Hepatocyte (in vitro differentiated cells): ENCODE measurements at regions not wholly inside any gene's neighbourhood (a gene's known extent, or its start where the extent isn't known, plus 50 kb on each side); places are given as distances from the start of the nearest gene placed in this dataset.
"Not testable (repeated sequence)": the region's sequence is repeated elsewhere in the genome, so short reads cannot be mapped to it uniquely, and the experiment has no call there.

Source experiments
- EZH2 ChIP-seq: fragments of 200-600 bp; sonication (generic); IDR thresholded peaks from 2 replicates; pipeline ENCODE4 v1.6.1; 2016; ENCODE audit warnings: antibody characterized with exemption, mild to moderate bottlenecking, borderline replicate concordance
- EZH2phosphoT487 ChIP-seq: fragments of 200-600 bp; sonication (generic); IDR thresholded peaks from one replicate; pipeline ENCODE4 v1.6.1; 2018; ENCODE audit warnings: antibody characterized with exemption, mild to moderate bottlenecking, low read depth, moderate library complexity; ENCODE audit not compliant: unreplicated experiment, severe bottlenecking

DNA sequence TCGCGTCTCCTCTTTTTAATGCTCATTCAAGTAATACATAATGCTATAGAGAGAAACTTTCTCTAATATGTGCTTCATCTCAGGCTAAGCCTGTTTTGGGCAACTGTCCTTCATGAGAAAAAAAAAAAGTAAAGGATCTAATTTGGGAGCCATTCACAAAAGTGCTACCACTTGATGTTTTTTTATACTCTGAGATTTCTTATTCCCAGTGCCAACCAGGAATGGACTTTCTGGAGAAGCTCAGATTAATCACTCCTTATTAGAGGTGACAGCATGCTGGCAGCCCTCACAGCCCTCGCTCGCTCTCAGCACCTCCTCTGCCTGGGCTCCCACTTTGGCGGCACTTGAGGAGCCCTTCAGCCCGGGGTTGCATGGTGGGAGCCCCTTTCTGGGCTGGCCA, 51.9 kb upstream of the CLEC6A start:
- not testable (repeated sequence) for TF ChIP-seq EZH2phosphoT487, EZH2
